NCI-H146 (cell line): ENCODE measurements at regions not wholly inside any gene's neighbourhood (a gene's known extent, or its start where the extent isn't known, plus 50 kb on each side); places are given as distances from the start of the nearest gene placed in this dataset.

Experiments
- DNase-seq: peaks from one replicate; lab custom pipeline; 2025; lab: John Stamatoyannopoulos, UW

DNA sequence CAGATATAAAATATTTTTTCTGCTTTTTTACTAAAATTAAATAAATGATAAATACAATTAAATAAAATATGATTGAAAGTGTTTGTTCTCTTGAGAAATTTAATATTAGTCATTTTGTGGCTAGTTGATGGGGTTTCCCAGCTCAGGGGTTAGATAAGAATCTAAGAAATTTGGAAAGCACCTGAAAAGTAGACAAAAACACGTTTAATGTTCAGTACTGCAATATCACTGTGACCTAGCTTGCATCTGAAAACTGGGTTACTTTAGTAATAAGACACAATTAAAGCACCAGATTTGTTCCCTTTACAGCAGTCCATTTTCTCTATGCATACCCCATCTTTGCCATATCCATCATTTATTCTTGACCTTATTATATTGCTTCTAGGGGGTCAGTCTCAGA is 1454.8 kb upstream of the SPRY2 start:
- DNase-seq = no peak

DNA sequence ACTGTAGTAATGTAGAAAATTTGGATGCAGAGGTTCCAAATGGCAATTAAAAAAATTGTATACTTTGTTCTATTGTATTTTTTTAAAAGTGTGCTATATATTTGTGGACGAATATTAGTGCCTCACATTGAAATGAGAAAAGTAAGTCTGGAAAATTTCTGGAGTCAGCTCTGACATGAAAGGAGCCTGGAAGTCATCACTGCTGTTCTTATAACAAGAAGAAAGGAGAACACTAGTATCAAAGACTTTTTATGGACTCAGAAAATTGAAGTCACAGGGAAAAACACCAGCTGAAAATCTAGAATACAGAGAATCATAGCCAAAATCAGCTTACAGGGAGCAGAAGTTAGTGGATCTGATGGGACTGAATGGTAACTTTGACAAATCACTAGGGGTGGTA is 1450.7 kb upstream of the SPRY2 start:
- DNase-seq = no peak

GRCh38 chr13:81781471-81781870 is 1440.5 kb upstream of the SPRY2 start:
- DNase-seq = no peak

- no peak for DNase-seq
These were observed 1439.0 kb upstream of the SPRY2 start for GRCh38 chr13:81779876-81780275.

- DNase-seq = no peak
These were observed 1437.4 kb upstream of the SPRY2 start for GRCh38 chr13:81778350-81778749.

DNA sequence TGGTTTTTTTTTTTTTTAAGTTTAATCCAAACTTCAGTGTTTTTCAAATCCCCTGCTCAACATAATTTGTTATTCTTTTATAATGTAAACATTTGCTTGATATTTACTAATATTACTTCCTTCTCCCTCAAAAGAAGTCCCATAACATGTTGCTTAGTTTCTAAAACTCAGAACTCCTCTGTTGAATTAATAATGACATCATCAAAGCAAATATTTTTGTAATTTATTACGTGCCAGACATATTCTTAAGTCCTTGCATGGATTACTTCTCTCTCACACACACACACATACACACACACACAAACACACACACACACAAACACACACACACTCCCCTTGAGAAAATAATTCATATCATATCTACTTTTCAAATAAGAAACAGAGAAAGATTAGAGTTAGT is 1432.3 kb upstream of the SPRY2 start:
- no peak for DNase-seq

DNA sequence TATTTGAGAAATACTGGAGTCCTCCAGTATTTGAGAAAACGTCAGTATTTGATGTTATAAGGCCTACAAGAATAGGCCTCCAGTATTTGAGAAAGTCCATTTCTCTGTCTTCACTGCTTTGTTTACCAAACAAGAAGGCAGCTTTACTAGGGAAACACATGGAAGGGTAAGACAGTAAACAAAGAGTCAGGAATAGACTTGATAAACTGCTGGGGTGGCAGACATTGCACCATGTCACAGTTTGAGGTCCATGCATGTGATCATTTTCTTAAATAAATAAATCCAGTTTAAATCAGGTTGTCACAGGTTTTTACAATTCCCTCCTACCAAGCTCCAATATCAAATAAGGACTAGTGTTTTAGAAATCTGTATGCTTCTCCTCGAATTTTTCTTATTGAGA is 1431.0 kb upstream of the SPRY2 start:
- no peak for DNase-seq

DNA sequence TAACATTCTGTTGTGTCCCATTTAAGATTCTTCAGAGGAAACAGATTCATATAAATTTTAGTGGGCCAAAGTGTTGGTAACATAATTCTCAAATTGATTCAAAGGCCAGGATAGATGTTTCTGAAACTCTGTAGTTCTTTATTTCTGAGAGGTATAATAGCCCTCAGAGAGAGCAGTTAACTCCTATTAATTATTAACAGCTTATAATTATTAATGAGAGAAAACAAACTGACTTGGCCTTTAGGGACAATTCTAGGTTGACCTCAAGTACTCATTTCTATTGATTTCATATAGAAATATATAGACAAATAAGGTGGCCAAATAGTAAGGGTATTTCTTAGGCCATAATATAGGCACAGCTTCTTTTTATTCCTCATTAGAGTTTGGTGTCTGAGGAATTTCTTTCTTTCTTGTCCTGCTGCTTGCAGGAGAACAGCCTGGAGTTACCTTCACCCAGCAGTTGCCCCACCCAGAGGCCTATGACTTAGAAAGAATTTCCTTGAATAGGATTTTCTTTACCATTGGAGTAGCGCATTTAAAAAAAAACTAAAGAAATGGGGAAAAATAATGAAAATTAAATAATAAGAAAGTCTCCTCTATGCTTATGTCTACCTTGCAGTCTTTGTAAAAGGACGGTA is 1430.1 kb upstream of the SPRY2 start:
- DNase-seq = no peak

DNA sequence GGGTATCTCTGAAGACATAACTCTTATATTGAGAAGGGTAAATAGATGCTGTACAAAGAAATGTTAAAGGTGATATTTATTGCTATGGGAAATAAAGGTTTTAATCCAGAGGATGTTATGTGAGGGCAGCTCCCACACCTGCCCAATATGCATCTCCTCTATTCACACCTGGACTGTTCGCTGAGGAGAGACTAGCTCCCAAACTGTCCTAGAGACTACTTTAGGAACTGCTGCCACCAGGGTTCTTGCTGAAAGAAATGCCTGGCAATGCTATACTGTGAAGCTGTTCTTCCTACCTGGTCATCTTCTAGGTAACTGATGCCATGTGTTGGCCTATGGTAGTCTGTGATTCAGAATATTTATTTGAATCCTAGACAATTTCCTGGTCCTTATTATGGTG is 1421.5 kb upstream of the SPRY2 start:
- DNase-seq = no peak

DNA sequence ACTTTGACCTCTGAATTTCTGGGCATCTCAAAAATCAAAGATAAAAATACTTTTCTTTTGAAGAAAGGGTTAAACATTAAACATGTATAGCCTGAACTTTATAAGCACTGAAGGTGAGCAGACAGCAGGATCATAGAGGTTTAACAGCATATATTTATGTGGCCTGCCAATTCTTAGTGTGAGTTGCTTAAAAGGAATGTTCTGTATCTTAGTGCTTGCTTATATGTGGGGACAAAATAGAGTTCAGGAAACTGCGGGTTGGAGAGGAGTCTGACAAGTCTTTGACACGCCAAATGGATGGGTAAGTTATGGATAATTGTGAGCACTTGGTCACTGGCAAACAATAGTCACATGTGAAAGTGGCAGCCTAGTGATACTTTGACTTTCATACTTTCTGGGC is 1419.4 kb upstream of the SPRY2 start:
- DNase-seq = no peak

GRCh38 chr13:81757348-81757970 is 1416.5 kb upstream of the SPRY2 start:
- DNase-seq = no peak

DNA sequence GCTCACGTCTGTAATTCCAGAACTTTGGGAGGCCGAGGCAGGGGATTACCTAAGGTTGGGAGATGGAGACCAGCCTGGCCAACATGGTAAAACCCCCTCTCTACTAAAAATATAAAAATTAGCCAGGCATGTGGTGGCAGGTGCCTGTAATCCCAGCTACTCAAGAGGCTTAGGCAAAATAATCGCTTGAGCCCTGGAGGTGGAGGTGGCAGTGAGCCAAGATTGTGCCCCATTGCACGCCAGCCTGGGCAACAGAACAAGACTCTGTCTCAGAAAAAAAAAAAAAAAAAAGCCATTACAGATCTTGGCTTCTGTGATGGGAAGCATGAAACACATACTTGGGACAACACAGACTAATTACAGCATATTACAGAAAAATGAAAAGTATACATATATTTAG is 1404.5 kb upstream of the SPRY2 start:
- DNase-seq = no peak

DNA sequence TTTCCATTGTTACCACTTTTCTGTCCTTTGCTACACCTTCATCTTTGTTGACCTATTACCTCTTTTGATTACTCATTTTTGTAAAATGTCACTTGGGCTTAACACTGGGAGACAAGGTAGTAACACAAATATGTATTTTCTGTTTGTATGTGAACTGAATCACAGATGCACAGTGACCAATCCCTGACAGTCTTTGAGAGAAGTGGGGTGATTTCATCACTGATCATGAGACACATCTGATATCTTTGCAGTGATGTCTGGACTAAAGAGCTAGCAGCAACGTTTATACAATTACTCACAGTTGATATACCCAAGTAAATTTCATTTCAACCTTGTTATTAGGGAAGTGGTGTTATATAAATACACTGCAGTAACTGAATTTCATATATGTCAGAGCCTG is 1397.4 kb upstream of the SPRY2 start:
- DNase-seq = no peak

DNA sequence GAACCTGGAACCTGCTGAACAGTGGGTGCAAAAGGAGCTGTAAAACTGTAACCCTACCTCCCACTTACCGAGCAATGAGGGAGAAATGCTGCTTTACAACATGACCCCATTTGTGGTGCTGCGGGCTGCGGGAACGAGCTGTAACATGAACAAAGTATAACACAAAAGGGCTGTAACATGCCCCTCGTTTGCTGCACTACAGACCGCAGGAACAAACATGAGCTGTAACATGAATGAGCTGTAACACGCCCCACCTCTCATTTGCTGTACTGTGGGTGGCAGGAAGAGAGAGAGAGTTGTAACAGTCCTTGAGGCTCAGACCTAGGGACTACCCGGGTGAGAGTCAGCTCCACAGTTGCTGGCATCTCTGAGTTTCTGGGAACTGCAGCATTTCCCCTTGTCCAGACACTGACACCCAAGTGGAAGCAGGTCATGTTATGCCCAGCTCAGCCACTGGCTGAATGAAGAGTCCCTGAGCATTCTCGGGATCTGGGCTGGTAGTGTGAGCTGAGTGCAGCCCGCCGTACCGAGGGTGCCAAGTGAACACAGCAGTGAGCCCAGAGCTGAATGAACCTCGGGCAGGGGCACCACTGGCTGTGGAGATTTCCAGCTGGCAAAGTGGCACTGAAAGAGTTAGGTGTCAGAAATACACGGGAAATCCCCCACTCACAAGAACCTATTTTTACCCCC is 1385.3 kb upstream of the SPRY2 start:
- no peak for DNase-seq

GRCh38 chr13:81722456-81722855 is 1381.5 kb upstream of the SPRY2 start:
- no peak for DNase-seq

- DNase-seq = no peak
These were observed 1380.5 kb upstream of the SPRY2 start for GRCh38 chr13:81721400-81721799.

DNA sequence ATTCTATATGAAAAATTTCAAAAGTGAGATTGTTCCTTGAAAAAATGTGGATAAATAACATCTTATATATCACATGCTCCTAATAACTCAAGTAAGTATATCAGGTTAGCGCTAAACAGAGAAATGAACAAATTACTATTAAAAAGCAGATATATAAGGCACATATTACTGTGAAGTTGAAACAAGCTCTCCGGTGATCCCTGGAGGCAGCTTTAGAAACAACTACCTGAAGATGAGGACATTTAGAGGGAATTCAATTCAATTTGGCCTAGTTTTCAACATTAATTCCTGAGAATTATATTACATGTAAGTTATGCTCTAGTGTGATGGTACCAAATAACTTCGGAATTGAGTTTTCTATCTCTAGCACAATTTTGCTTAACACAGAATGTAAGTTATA is 1373.6 kb upstream of the SPRY2 start:
- no peak for DNase-seq

DNA sequence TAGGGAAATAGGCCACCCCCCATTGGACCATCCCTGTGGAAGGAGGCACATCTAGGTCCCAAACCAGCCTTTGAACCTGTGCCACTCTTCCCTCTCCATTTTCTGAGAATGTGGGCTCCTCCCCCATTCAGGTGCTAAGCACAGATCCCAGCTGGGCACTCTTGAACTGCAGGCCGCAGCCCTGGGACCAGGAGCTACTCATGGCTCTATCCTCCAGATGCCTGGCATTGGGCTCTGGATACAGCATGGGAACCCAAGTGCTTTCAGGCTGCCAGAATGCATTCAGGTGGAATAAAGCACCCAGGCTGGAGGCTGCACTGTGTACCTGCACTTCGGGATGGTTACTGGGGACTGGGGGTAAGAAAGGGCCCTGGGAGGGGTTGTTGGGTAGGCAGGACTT is 1372.3 kb upstream of the SPRY2 start:
- no peak for DNase-seq

- DNase-seq = no peak
These were observed 1356.9 kb upstream of the SPRY2 start for GRCh38 chr13:81697826-81698225.

DNA sequence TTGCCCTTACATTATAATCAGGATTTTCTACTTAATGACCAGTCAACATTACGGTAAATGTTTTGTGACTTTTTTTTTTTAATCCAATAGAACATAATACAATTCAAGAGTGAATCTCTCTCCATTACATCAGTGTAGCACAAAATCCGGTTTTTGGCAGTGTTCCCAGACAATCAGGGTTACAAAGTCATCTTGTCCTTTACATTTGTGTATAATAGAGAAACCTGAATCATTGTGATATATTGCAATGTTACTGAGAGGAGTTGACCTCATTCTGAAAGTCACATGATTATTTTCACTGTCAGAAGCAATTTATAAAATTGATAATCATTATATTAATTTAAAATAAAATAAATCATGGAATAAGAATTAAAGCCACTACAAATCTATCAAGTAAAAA is 1346.0 kb upstream of the SPRY2 start:
- DNase-seq = no peak

DNA sequence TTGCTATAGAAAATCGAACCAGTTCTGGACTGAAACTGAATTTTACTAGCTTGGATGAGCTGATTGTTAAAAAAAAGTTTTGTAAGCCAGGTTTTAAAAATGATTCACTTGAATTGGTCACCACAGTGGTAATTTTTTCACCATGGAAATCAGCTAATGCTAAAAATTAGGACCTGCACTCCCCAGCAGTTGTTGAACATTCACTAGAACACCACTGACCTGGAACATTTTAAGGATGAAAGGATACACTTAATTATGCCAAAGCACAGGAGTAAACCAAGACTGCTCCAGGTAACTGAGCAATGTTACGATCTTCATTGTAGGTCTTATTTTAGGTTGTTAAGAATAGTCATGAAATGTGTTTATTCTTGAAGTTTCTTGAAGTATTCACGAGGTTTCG is 1342.6 kb upstream of the SPRY2 start:
- DNase-seq = no peak

GRCh38 chr13:81682081-81682630 is 1341.2 kb upstream of the SPRY2 start:
- DNase-seq = no peak

- no peak for DNase-seq
These were observed 1336.9 kb upstream of the SPRY2 start for GRCh38 chr13:81677857-81678256.
